ENCODE measurements at regions not wholly inside any gene's neighbourhood (a gene's known extent, or its start where the extent isn't known, plus 50 kb on each side); places are given as distances from the start of the nearest gene placed in this dataset.

- intact Hi-C loops (cut with DNase I; ENCODE audit: low total_unique reads) (no loop called here), in situ Hi-C loops (cut with MboI; ENCODE audit: low pct_ligation_motif_present in 1 of 4, low pct_unique_long_range_greater_than_20kb in 1 of 4, low sequenced_read_pairs in 3 of 4) (no loop called here)
- DNase-seq, result no peak
- H3K4me3 ChIP-seq, result no peak overlapping the region
- WGBS, 2 donors (ENCODE audit: low coverage in 1 of 2), result 74 to 77% methylated on average over 1 of the region's 1 CpG
- TF ChIP-seq EP300 (IDR thresholded peaks at IDR 0.05; ENCODE audit: low read depth) (no peak), POLR2A (IDR thresholded peaks at IDR 0.05) (no peak), CTCF (IDR thresholded peaks at IDR 0.05) (no peak), POLR2AphosphoS5 (IDR thresholded peaks at IDR 0.05) (no peak)
- H3K27ac ChIP-seq, result no peak overlapping the region
- H3K36me3 ChIP-seq, result no peaks in the 10 kb centered on the region
- H3K4me1 ChIP-seq, result no peaks in the 10 kb centered on the region
- H3K27me3 ChIP-seq, result no peaks in the 10 kb centered on the region
- no peaks in the 10 kb centered on the region for H3K9me3 ChIP-seq
Observed at GRCh38 chr20:24834310-24834709, 114.8 kb upstream of the CST7 start.

- intact Hi-C loops (cut with DNase I; ENCODE audit: low total_unique reads), result no loop called here
- Histone ChIP-seq H3K27me3 (no peaks in the 10 kb centered on the region), H3K4me3 (no peak overlapping the region), H3K36me3 (no peaks in the 10 kb centered on the region), H3K9me3 (no peaks in the 10 kb centered on the region), H3K27ac (no peak overlapping the region), H3K4me1 (no peaks in the 10 kb centered on the region)
- WGBS, 2 donors (ENCODE audit: low coverage in 1 of 2), result 60 to 73% methylated on average over 1 to 5 of the region's 5 CpGs
- in situ Hi-C loops (cut with MboI; ENCODE audit: low pct_ligation_motif_present in 1 of 4, low pct_unique_long_range_greater_than_20kb in 1 of 4, low sequenced_read_pairs in 3 of 4), result no loop called here
- TF ChIP-seq CTCF (IDR thresholded peaks at IDR 0.05) (no peak), POLR2A (IDR thresholded peaks at IDR 0.05) (no peak), POLR2AphosphoS5 (IDR thresholded peaks at IDR 0.05) (no peak), EP300 (IDR thresholded peaks at IDR 0.05; ENCODE audit: low read depth) (no peak)
- DNase-seq, result no peak
Observed at GRCh38 chr20:24835195-24835594, 113.9 kb upstream of the CST7 start.

- intact Hi-C loops (cut with DNase I; ENCODE audit: low total_unique reads) (no loop called here), in situ Hi-C loops (cut with MboI; ENCODE audit: low pct_ligation_motif_present in 1 of 4, low pct_unique_long_range_greater_than_20kb in 1 of 4, low sequenced_read_pairs in 3 of 4) (no loop called here)
- no peak overlapping the region for H3K4me3 ChIP-seq
- no peaks in the 10 kb centered on the region for H3K4me1 ChIP-seq
- H3K36me3 ChIP-seq, result no peaks in the 10 kb centered on the region
- no peaks in the 10 kb centered on the region for H3K9me3 ChIP-seq
- H3K27me3 ChIP-seq, result no peaks in the 10 kb centered on the region
- no peak overlapping the region for H3K27ac ChIP-seq
- DNase-seq, result no peak
- TF ChIP-seq EP300 (IDR thresholded peaks at IDR 0.05; ENCODE audit: low read depth), result no peak
- no peak for TF ChIP-seq POLR2A (IDR thresholded peaks at IDR 0.05)
- no peak for TF ChIP-seq CTCF (IDR thresholded peaks at IDR 0.05)
- no peak for TF ChIP-seq POLR2AphosphoS5 (IDR thresholded peaks at IDR 0.05)
- 70 to 100% methylated on average over 1 to 3 of the region's 3 CpGs for WGBS, 2 donors (ENCODE audit: low coverage in 1 of 2)
Observed at GRCh38 chr20:24836041-24836533, 113.0 kb upstream of the CST7 start.

- in situ Hi-C loops (cut with MboI; ENCODE audit: low pct_ligation_motif_present in 1 of 4, low pct_unique_long_range_greater_than_20kb in 1 of 4, low sequenced_read_pairs in 3 of 4), result no loop called here
- intact Hi-C loops (cut with DNase I; ENCODE audit: low total_unique reads), result no loop called here
- H3K4me3 ChIP-seq, result no peak overlapping the region
- H3K36me3 ChIP-seq, result no peaks in the 10 kb centered on the region
- no peak for DNase-seq
- H3K27ac ChIP-seq, result no peak overlapping the region
- 67 to 68% methylated on average over 5 to 9 of the region's 9 CpGs for WGBS, 2 donors (ENCODE audit: low coverage in 1 of 2)
- TF ChIP-seq POLR2AphosphoS5 (IDR thresholded peaks at IDR 0.05), result no peak
- TF ChIP-seq EP300 (IDR thresholded peaks at IDR 0.05; ENCODE audit: low read depth), result no peak
- H3K27me3 ChIP-seq, result no peaks in the 10 kb centered on the region
- H3K9me3 ChIP-seq, result no peaks in the 10 kb centered on the region
- no peaks in the 10 kb centered on the region for H3K4me1 ChIP-seq
Observed at GRCh38 chr20:24836661-24837299, 112.3 kb upstream of the CST7 start.

Measured in transverse colon (tissue), 4 donors.